ENCODE measurements at regions not wholly inside any gene's neighbourhood (a gene's known extent, or its start where the extent isn't known, plus 50 kb on each side); places are given as distances from the start of the nearest gene placed in this dataset.
"Not testable (repeated sequence)": the region's sequence is repeated elsewhere in the genome, so short reads cannot be mapped to it uniquely, and the experiment has no call there.

GRCh38 chr2:13508671-13509070, 791.9 kb downstream of the TRIB2 start:
- H3K79me2 ChIP-seq, result no peaks in the 10 kb centered on the region
- H3K4me1 ChIP-seq, result no peaks in the 10 kb centered on the region
- H3K9me3 ChIP-seq (ENCODE audit: control insufficient read depth, low read length), result no peaks in the 10 kb centered on the region
- no peak overlapping the region for H3K9ac ChIP-seq
- TF ChIP-seq CTCF (IDR thresholded peaks at IDR 0.05), result no peak
- no peaks in the 10 kb centered on the region for H3K36me3 ChIP-seq (ENCODE audit: control insufficient read depth, insufficient read depth, low read length)
- no peak overlapping the region for H3K27ac ChIP-seq
- no peak overlapping the region for H3K4me3 ChIP-seq (ENCODE audit: low read depth, low read length)
- no peak overlapping the region for H2AFZ ChIP-seq
- no peak overlapping the region for H3K4me2 ChIP-seq (ENCODE audit: low read length)
- no peaks in the 10 kb centered on the region for H3K27me3 ChIP-seq (ENCODE audit: control insufficient read depth, insufficient read depth, low read length)

- Histone ChIP-seq H3K4me3 (ENCODE audit: low read depth, low read length) (no peak overlapping the region), H3K9ac (no peak overlapping the region), H3K4me1 (no peaks in the 10 kb centered on the region), H3K9me3 (ENCODE audit: control insufficient read depth, low read length) (no peaks in the 10 kb centered on the region), H3K4me2 (ENCODE audit: low read length) (no peak overlapping the region), H2AFZ (no peak overlapping the region), H3K36me3 (ENCODE audit: control insufficient read depth, insufficient read depth, low read length) (no peaks in the 10 kb centered on the region), H3K27ac (no peak overlapping the region), H3K27me3 (ENCODE audit: control insufficient read depth, insufficient read depth, low read length) (no peaks in the 10 kb centered on the region), H3K79me2 (no peaks in the 10 kb centered on the region)
- TF ChIP-seq CTCF (IDR thresholded peaks at IDR 0.05), result no peak
Measured at GRCh38 chr2:13515254-13515653, 798.5 kb downstream of the TRIB2 start.

- no peaks in the 10 kb centered on the region for H3K27me3 ChIP-seq (ENCODE audit: control insufficient read depth, insufficient read depth, low read length)
- no peaks in the 10 kb centered on the region for H3K36me3 ChIP-seq (ENCODE audit: control insufficient read depth, insufficient read depth, low read length)
- H3K79me2 ChIP-seq, result no peaks in the 10 kb centered on the region
- H3K27ac ChIP-seq, result no peak overlapping the region
- no peaks in the 10 kb centered on the region for H3K9me3 ChIP-seq (ENCODE audit: control insufficient read depth, low read length)
- H3K4me2 ChIP-seq (ENCODE audit: low read length), result no peak overlapping the region
- no peak for TF ChIP-seq CTCF (IDR thresholded peaks at IDR 0.05)
- H3K4me3 ChIP-seq (ENCODE audit: low read depth, low read length), result no peak overlapping the region
- peaks cover 3% of the 10 kb centered on the region for H3K4me1 ChIP-seq
- H3K9ac ChIP-seq, result no peak overlapping the region
- H2AFZ ChIP-seq, result no peak overlapping the region
Measured at GRCh38 chr2:13522096-13522495, 805.4 kb downstream of the TRIB2 start.

- no peak overlapping the region for H3K4me3 ChIP-seq (ENCODE audit: low read depth, low read length)
- no peaks in the 10 kb centered on the region for H3K79me2 ChIP-seq
- no peaks in the 10 kb centered on the region for H3K27me3 ChIP-seq (ENCODE audit: control insufficient read depth, insufficient read depth, low read length)
- no peaks in the 10 kb centered on the region for H3K36me3 ChIP-seq (ENCODE audit: control insufficient read depth, insufficient read depth, low read length)
- TF ChIP-seq CTCF (IDR thresholded peaks at IDR 0.05), result peak; percentile 18
- no peak overlapping the region for H3K4me2 ChIP-seq (ENCODE audit: low read length)
- peaks cover 3% of the 10 kb centered on the region for H3K4me1 ChIP-seq
- no peak overlapping the region for H3K9ac ChIP-seq
- no peak overlapping the region for H3K27ac ChIP-seq
- peak overlapping the region; percentile 65 for H2AFZ ChIP-seq
- H3K9me3 ChIP-seq (ENCODE audit: control insufficient read depth, low read length), result no peaks in the 10 kb centered on the region
Measured at GRCh38 chr2:13522917-13523821, 806.4 kb downstream of the TRIB2 start.

GRCh38 chr2:13524492-13524891, 807.8 kb downstream of the TRIB2 start:
- Histone ChIP-seq H2AFZ (no peak overlapping the region), H3K27ac (no peak overlapping the region), H3K36me3 (ENCODE audit: control insufficient read depth, insufficient read depth, low read length) (no peaks in the 10 kb centered on the region), H3K4me3 (ENCODE audit: low read depth, low read length) (no peak overlapping the region), H3K4me2 (ENCODE audit: low read length) (no peak overlapping the region), H3K9ac (no peak overlapping the region), H3K27me3 (ENCODE audit: control insufficient read depth, insufficient read depth, low read length) (no peaks in the 10 kb centered on the region), H3K79me2 (no peaks in the 10 kb centered on the region), H3K9me3 (ENCODE audit: control insufficient read depth, low read length) (no peaks in the 10 kb centered on the region), H3K4me1 (peaks cover 3% of the 10 kb centered on the region)
- TF ChIP-seq CTCF (IDR thresholded peaks at IDR 0.05), result no peak

GRCh38 chr2:13531735-13532410, 815.1 kb downstream of the TRIB2 start:
- H3K27ac ChIP-seq, result not testable (repeated sequence)

More at GRCh38 chr2:13531735-13532410, 815.1 kb downstream of the TRIB2 start:
- not testable (repeated sequence) for H3K4me1 ChIP-seq; H2AFZ ChIP-seq; H3K36me3 ChIP-seq (ENCODE audit: control insufficient read depth, insufficient read depth, low read length); H3K4me2 ChIP-seq (ENCODE audit: low read length); H3K4me3 ChIP-seq (ENCODE audit: low read depth, low read length); H3K9ac ChIP-seq; H3K27me3 ChIP-seq (ENCODE audit: control insufficient read depth, insufficient read depth, low read length); H3K9me3 ChIP-seq (ENCODE audit: control insufficient read depth, low read length); H3K79me2 ChIP-seq

All from parathyroid adenoma (tissue), 2 donors.